ENCODE measurements at regions not wholly inside any gene's neighbourhood (a gene's known extent, or its start where the extent isn't known, plus 50 kb on each side); places are given as distances from the start of the nearest gene placed in this dataset.

GRCh38 chr2:81481242-81481993 lies 1176.9 kb upstream of the LRRTM1 start:
- ATAC-seq (no peak), DNase-seq (no peak)
- WGBS, 2 donors, result 75 to 84% methylated on average over 22 to 39 of the region's 39 CpGs
- Histone ChIP-seq H3K27ac (no peak overlapping the region), H3K4me3 (no peak overlapping the region), H3K9me3 (no peaks in the 10 kb centered on the region), H3K27me3 (no peaks in the 10 kb centered on the region), H3K4me1 (no peaks in the 10 kb centered on the region), H3K36me3 (replicated peaks in 1 of 2; ENCODE audit: insufficient read depth in 1 of 2, low read depth in 2 of 2) (no peaks in the 10 kb centered on the region)
- intact Hi-C loops (cut with DNase I), result no loop called here
- TF ChIP-seq CTCF (IDR thresholded peaks at IDR 0.05) (no peak), POLR2A (IDR thresholded peaks at IDR 0.05) (no peak)

GRCh38 chr2:81467096-81467495 lies 1162.5 kb upstream of the LRRTM1 start:
- Histone ChIP-seq H3K36me3 (replicated peaks in 1 of 2; ENCODE audit: insufficient read depth in 1 of 2, low read depth in 2 of 2) (no peaks in the 10 kb centered on the region), H3K27ac (no peak overlapping the region), H3K4me1 (no peaks in the 10 kb centered on the region), H3K9me3 (no peaks in the 10 kb centered on the region), H3K27me3 (no peaks in the 10 kb centered on the region), H3K4me3 (no peak overlapping the region)
- TF ChIP-seq CTCF (IDR thresholded peaks at IDR 0.05) (no peak), POLR2A (IDR thresholded peaks at IDR 0.05) (no peak)
- intact Hi-C loops (cut with DNase I), result no loop called here
- ATAC-seq (no peak), DNase-seq (no peak)
- 89 to 91% methylated on average over 15 to 22 of the region's 29 CpGs for WGBS, 2 donors

DNA sequence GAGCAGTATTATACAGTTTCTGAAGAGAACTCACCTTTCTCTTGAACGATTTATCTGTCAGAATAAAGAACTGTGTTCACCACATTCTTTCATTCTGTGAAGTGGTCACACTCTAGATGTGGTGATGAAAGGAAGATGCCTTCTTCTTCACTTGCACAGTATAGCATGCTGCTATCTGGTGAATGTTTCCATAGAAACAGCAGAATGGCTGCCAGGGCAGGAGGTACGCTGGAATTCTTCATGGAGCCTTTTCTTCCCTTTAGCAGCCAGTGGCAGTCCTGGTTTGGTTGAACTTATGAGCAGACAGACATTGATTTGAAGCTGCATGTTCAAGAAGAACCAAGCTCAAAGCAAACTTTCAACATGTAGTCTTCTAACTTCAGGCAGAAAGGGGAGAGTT lies 1157.9 kb upstream of the LRRTM1 start:
- intact Hi-C loops (cut with DNase I), result no loop called here
- no peaks in the 10 kb centered on the region for H3K4me1 ChIP-seq
- H3K9me3 ChIP-seq, result no peaks in the 10 kb centered on the region
- 30 to 41% methylated on average over 2 of the region's 2 CpGs for WGBS, 2 donors
- H3K4me3 ChIP-seq, result no peak overlapping the region
- TF ChIP-seq CTCF (IDR thresholded peaks at IDR 0.05), result no peak
- TF ChIP-seq POLR2A (IDR thresholded peaks at IDR 0.05), result no peak
- no peaks in the 10 kb centered on the region for H3K36me3 ChIP-seq (replicated peaks in 1 of 2; ENCODE audit: insufficient read depth in 1 of 2, low read depth in 2 of 2)
- DNase-seq, result no peak
- H3K27me3 ChIP-seq, result no peaks in the 10 kb centered on the region
- no peak for ATAC-seq
- H3K27ac ChIP-seq, result no peak overlapping the region

- Histone ChIP-seq H3K9me3 (no peaks in the 10 kb centered on the region), H3K27ac (no peak overlapping the region), H3K4me1 (no peaks in the 10 kb centered on the region), H3K27me3 (no peaks in the 10 kb centered on the region), H3K36me3 (replicated peaks in 1 of 2; ENCODE audit: insufficient read depth in 1 of 2, low read depth in 2 of 2) (no peaks in the 10 kb centered on the region), H3K4me3 (no peak overlapping the region)
- WGBS, 2 donors, result 43 to 50% methylated on average over 1 of the region's 1 CpG
- TF ChIP-seq POLR2A (IDR thresholded peaks at IDR 0.05), result no peak
- no peak for TF ChIP-seq CTCF (IDR thresholded peaks at IDR 0.05)
- no peak for ATAC-seq
- no peak for DNase-seq
- intact Hi-C loops (cut with DNase I), result no loop called here
Observed at GRCh38 chr2:81445176-81445575, 1140.6 kb upstream of the LRRTM1 start.

- Histone ChIP-seq H3K4me1 (no peaks in the 10 kb centered on the region), H3K36me3 (replicated peaks in 1 of 2; ENCODE audit: insufficient read depth in 1 of 2, low read depth in 2 of 2) (no peaks in the 10 kb centered on the region), H3K9me3 (no peaks in the 10 kb centered on the region), H3K27me3 (no peaks in the 10 kb centered on the region), H3K27ac (no peak overlapping the region), H3K4me3 (no peak overlapping the region)
- no peak for DNase-seq
- intact Hi-C loops (cut with DNase I), result no loop called here
- TF ChIP-seq CTCF (IDR thresholded peaks at IDR 0.05) (no peak), POLR2A (IDR thresholded peaks at IDR 0.05) (no peak)
- ATAC-seq, result no peak
- 67 to 71% methylated on average over 4 of the region's 4 CpGs for WGBS, 2 donors
Observed at GRCh38 chr2:81437456-81438000, 1133.0 kb upstream of the LRRTM1 start.

Measured in body of pancreas (tissue), 4 donors.